Activated T-cell treated with anti-CD3 and anti-CD28 coated beads, Interleukin-2, amount 50 U/mL, for 4 hours (primary cell): ENCODE measurements at regions not wholly inside any gene's neighbourhood (a gene's known extent, or its start where the extent isn't known, plus 50 kb on each side); places are given as distances from the start of the nearest gene placed in this dataset.

Source experiments
- ATAC-seq, 2 donors: fragments of 200-7000 bp; cut with Tn5 transposase; one replicate each; pipeline ENCODE4 v1.10.0; 2021
- DNase-seq: peaks from one replicate; pipeline ENCODE4 v3.0.0-alpha.2; 2020
- H3K27me3 Mint-ChIP-seq: one replicate; pipeline ENCODE4 v1.8.0; 2021; ENCODE audit warnings: low read depth, mixed read lengths
- H3K36me3 Mint-ChIP-seq: one replicate; pipeline ENCODE4 v1.8.0; 2022; ENCODE audit warnings: mixed read lengths; ENCODE audit not compliant: insufficient read depth
- H3K4me1 Mint-ChIP-seq: one replicate; pipeline ENCODE4 v1.8.0; 2021; ENCODE audit warnings: low read depth, mixed read lengths
- H3K4me3 Mint-ChIP-seq: one replicate; pipeline ENCODE4 v1.8.0; 2021; ENCODE audit warnings: mild to moderate bottlenecking, moderate library complexity, mixed read lengths
- H3K9me3 Mint-ChIP-seq: one replicate; pipeline ENCODE4 v1.8.0; 2021; ENCODE audit warnings: mixed read lengths

- DNase-seq (no peak), ATAC-seq (no peak)
- no peak overlapping the region for H3K4me3 Mint-ChIP-seq
- H3K4me1 Mint-ChIP-seq: peaks cover 7% of the 10 kb centered on the region
- H3K27me3 Mint-ChIP-seq: peaks cover 4% of the 10 kb centered on the region
- no peaks in the 10 kb centered on the region for H3K9me3 Mint-ChIP-seq
- no peaks in the 10 kb centered on the region for H3K36me3 Mint-ChIP-seq
Measured at GRCh38 chr4:139611391-139611790, 54.2 kb upstream of the MGST2 start.

- no peak for ATAC-seq
- H3K27me3 Mint-ChIP-seq: peaks cover 9% of the 10 kb centered on the region
- H3K9me3 Mint-ChIP-seq: no peaks in the 10 kb centered on the region
Measured at GRCh38 chr4:139609647-139610046, 53.6 kb upstream of the SETD7 start.

GRCh38 chr4:139607502-139608060 lies 51.6 kb upstream of the SETD7 start:
- ATAC-seq (no peak), DNase-seq (no peak)
- peaks cover 15% of the 10 kb centered on the region for H3K4me1 Mint-ChIP-seq
- H3K27me3 Mint-ChIP-seq: peaks cover 9% of the 10 kb centered on the region
- H3K36me3 Mint-ChIP-seq: no peaks in the 10 kb centered on the region
- no peak overlapping the region for H3K4me3 Mint-ChIP-seq
- H3K9me3 Mint-ChIP-seq: no peaks in the 10 kb centered on the region

More at GRCh38 chr4:139609647-139610046, 53.6 kb upstream of the SETD7 start:
- no peak overlapping the region for H3K4me3 Mint-ChIP-seq
- DNase-seq: no peak
- no peaks in the 10 kb centered on the region for H3K36me3 Mint-ChIP-seq
- H3K4me1 Mint-ChIP-seq: peaks cover 15% of the 10 kb centered on the region

GRCh38 chr4:139606579-139607501 lies 50.8 kb upstream of the SETD7 start:
- peak overlapping the region; percentile 70 for H3K4me3 Mint-ChIP-seq
- DNase-seq: no peak
- H3K4me1 Mint-ChIP-seq: peaks cover 15% of the 10 kb centered on the region
- peak; percentile 53 to 65 for ATAC-seq
- H3K36me3 Mint-ChIP-seq: no peaks in the 10 kb centered on the region
- peaks cover 9% of the 10 kb centered on the region for H3K27me3 Mint-ChIP-seq
- H3K9me3 Mint-ChIP-seq: no peaks in the 10 kb centered on the region

- peaks cover 15% of the 10 kb centered on the region for H3K4me1 Mint-ChIP-seq
- peaks cover 7% of the 10 kb centered on the region for H3K27me3 Mint-ChIP-seq
- no peaks in the 10 kb centered on the region for H3K9me3 Mint-ChIP-seq
- peak overlapping the region; percentile 70 for H3K4me3 Mint-ChIP-seq
- H3K36me3 Mint-ChIP-seq: no peaks in the 10 kb centered on the region
- DNase-seq (no peak), ATAC-seq (no peak)
Measured at GRCh38 chr4:139606103-139606502, 50.1 kb upstream of the SETD7 start.
